ENCODE measurements at regions not wholly inside any gene's neighbourhood (a gene's known extent, or its start where the extent isn't known, plus 50 kb on each side); places are given as distances from the start of the nearest gene placed in this dataset.
"Not testable (repeated sequence)": the region's sequence is repeated elsewhere in the genome, so short reads cannot be mapped to it uniquely, and the experiment has no call there.

GRCh38 chr2:118580651-118581050 is 266.8 kb downstream of the EN1 start:
- DNase-seq = no peak
- Mint-ChIP-seq H3K27me3 (ENCODE audit: low read depth) (peaks cover 8% of the 10 kb centered on the region), H3K4me3 (no peak overlapping the region), H3K9me3 (no peaks in the 10 kb centered on the region), H3K36me3 (ENCODE audit: insufficient read depth) (no peaks in the 10 kb centered on the region), H3K4me1 (ENCODE audit: low read depth) (no peaks in the 10 kb centered on the region)
- no peak for ATAC-seq

GRCh38 chr2:118580107-118580506 is 267.3 kb downstream of the EN1 start:
- ATAC-seq (no peak), DNase-seq (no peak)
- Mint-ChIP-seq H3K36me3 (ENCODE audit: insufficient read depth) (no peaks in the 10 kb centered on the region), H3K4me3 (no peak overlapping the region), H3K27me3 (ENCODE audit: low read depth) (peaks cover 8% of the 10 kb centered on the region), H3K4me1 (ENCODE audit: low read depth) (no peaks in the 10 kb centered on the region), H3K9me3 (no peaks in the 10 kb centered on the region)

- Mint-ChIP-seq H3K4me1 (ENCODE audit: low read depth) (no peaks in the 10 kb centered on the region), H3K36me3 (ENCODE audit: insufficient read depth) (no peaks in the 10 kb centered on the region), H3K9me3 (no peaks in the 10 kb centered on the region), H3K4me3 (no peak overlapping the region), H3K27me3 (ENCODE audit: low read depth) (peaks cover 4% of the 10 kb centered on the region)
- ATAC-seq (no peak), DNase-seq (no peak)
These were observed 270.2 kb downstream of the EN1 start for GRCh38 chr2:118577202-118577601.

- Mint-ChIP-seq H3K27me3 (ENCODE audit: low read depth) (peaks cover 4% of the 10 kb centered on the region), H3K9me3 (no peaks in the 10 kb centered on the region), H3K36me3 (ENCODE audit: insufficient read depth) (no peaks in the 10 kb centered on the region), H3K4me1 (ENCODE audit: low read depth) (no peaks in the 10 kb centered on the region), H3K4me3 (no peak overlapping the region)
- ATAC-seq (peak in 1 of 2 donors; percentile 23), DNase-seq (no peak)
These were observed 271.2 kb downstream of the EN1 start for GRCh38 chr2:118576109-118576855.

GRCh38 chr2:118572380-118572779 is 275.1 kb downstream of the EN1 start:
- not testable (repeated sequence) for DNase-seq; H3K27me3 Mint-ChIP-seq (ENCODE audit: low read depth); H3K4me1 Mint-ChIP-seq (ENCODE audit: low read depth); H3K9me3 Mint-ChIP-seq; H3K4me3 Mint-ChIP-seq; ATAC-seq; H3K36me3 Mint-ChIP-seq (ENCODE audit: insufficient read depth)

GRCh38 chr2:118569876-118570535 is 277.4 kb downstream of the EN1 start:
- DNase-seq = no peak
- no peaks in the 10 kb centered on the region for H3K4me1 Mint-ChIP-seq (ENCODE audit: low read depth)
- no peak for ATAC-seq
- no peaks in the 10 kb centered on the region for H3K9me3 Mint-ChIP-seq
- peaks cover 2% of the 10 kb centered on the region for H3K27me3 Mint-ChIP-seq (ENCODE audit: low read depth)
- no peak overlapping the region for H3K4me3 Mint-ChIP-seq
- no peaks in the 10 kb centered on the region for H3K36me3 Mint-ChIP-seq (ENCODE audit: insufficient read depth)

- ATAC-seq (no peak), DNase-seq (no peak)
- Mint-ChIP-seq H3K4me1 (ENCODE audit: low read depth) (no peaks in the 10 kb centered on the region), H3K27me3 (ENCODE audit: low read depth) (no peaks in the 10 kb centered on the region), H3K4me3 (no peak overlapping the region), H3K9me3 (no peaks in the 10 kb centered on the region), H3K36me3 (ENCODE audit: insufficient read depth) (no peaks in the 10 kb centered on the region)
These were observed 278.7 kb downstream of the EN1 start for GRCh38 chr2:118568700-118569099.

- Mint-ChIP-seq H3K36me3 (ENCODE audit: insufficient read depth) (no peaks in the 10 kb centered on the region), H3K27me3 (ENCODE audit: low read depth) (peaks cover 1% of the 10 kb centered on the region), H3K4me3 (no peak overlapping the region), H3K4me1 (ENCODE audit: low read depth) (no peaks in the 10 kb centered on the region), H3K9me3 (no peaks in the 10 kb centered on the region)
- ATAC-seq (no peak), DNase-seq (no peak)
These were observed 281.5 kb downstream of the EN1 start for GRCh38 chr2:118565786-118566540.

- DNase-seq = no peak
- Mint-ChIP-seq H3K4me1 (ENCODE audit: low read depth) (no peaks in the 10 kb centered on the region), H3K36me3 (ENCODE audit: insufficient read depth) (no peaks in the 10 kb centered on the region), H3K9me3 (no peaks in the 10 kb centered on the region), H3K27me3 (ENCODE audit: low read depth) (peaks cover 1% of the 10 kb centered on the region), H3K4me3 (no peak overlapping the region)
- ATAC-seq = no peak
These were observed 282.1 kb downstream of the EN1 start for GRCh38 chr2:118565301-118565700.

GRCh38 chr2:118562144-118562543 is 285.3 kb downstream of the EN1 start:
- DNase-seq = no peak
- ATAC-seq = no peak
- no peaks in the 10 kb centered on the region for H3K9me3 Mint-ChIP-seq

GRCh38 chr2:118558846-118559245 is 288.6 kb downstream of the EN1 start:
- no peak for DNase-seq

More at GRCh38 chr2:118562144-118562543, 285.3 kb downstream of the EN1 start:
- H3K36me3 Mint-ChIP-seq (ENCODE audit: insufficient read depth) = no peaks in the 10 kb centered on the region
- H3K4me3 Mint-ChIP-seq = no peak overlapping the region
- no peaks in the 10 kb centered on the region for H3K4me1 Mint-ChIP-seq (ENCODE audit: low read depth)
- peaks cover 1% of the 10 kb centered on the region for H3K27me3 Mint-ChIP-seq (ENCODE audit: low read depth)

GRCh38 chr2:118557791-118558190 is 289.7 kb downstream of the EN1 start:
- ATAC-seq (no peak), DNase-seq (no peak)
- H3K36me3 Mint-ChIP-seq (ENCODE audit: insufficient read depth) = no peaks in the 10 kb centered on the region
- H3K9me3 Mint-ChIP-seq = no peaks in the 10 kb centered on the region
- peaks cover 1% of the 10 kb centered on the region for H3K27me3 Mint-ChIP-seq (ENCODE audit: low read depth)
- no peak overlapping the region for H3K4me3 Mint-ChIP-seq
- no peaks in the 10 kb centered on the region for H3K4me1 Mint-ChIP-seq (ENCODE audit: low read depth)

More at GRCh38 chr2:118558846-118559245, 288.6 kb downstream of the EN1 start:
- Mint-ChIP-seq H3K4me1 (ENCODE audit: low read depth) (no peaks in the 10 kb centered on the region), H3K4me3 (no peak overlapping the region), H3K27me3 (ENCODE audit: low read depth) (peaks cover 1% of the 10 kb centered on the region), H3K9me3 (no peaks in the 10 kb centered on the region), H3K36me3 (ENCODE audit: insufficient read depth) (no peaks in the 10 kb centered on the region)
- no peak for ATAC-seq

GRCh38 chr2:118557016-118557415 is 290.4 kb downstream of the EN1 start:
- H3K9me3 Mint-ChIP-seq = no peaks in the 10 kb centered on the region

GRCh38 chr2:118554616-118555015 is 292.8 kb downstream of the EN1 start:
- no peak for ATAC-seq
- no peak for DNase-seq
- no peaks in the 10 kb centered on the region for H3K27me3 Mint-ChIP-seq (ENCODE audit: low read depth)
- H3K4me3 Mint-ChIP-seq = no peak overlapping the region
- H3K9me3 Mint-ChIP-seq = no peaks in the 10 kb centered on the region
- H3K36me3 Mint-ChIP-seq (ENCODE audit: insufficient read depth) = no peaks in the 10 kb centered on the region
- H3K4me1 Mint-ChIP-seq (ENCODE audit: low read depth) = no peaks in the 10 kb centered on the region

More at GRCh38 chr2:118557016-118557415, 290.4 kb downstream of the EN1 start:
- Mint-ChIP-seq H3K27me3 (ENCODE audit: low read depth) (peaks cover 1% of the 10 kb centered on the region), H3K36me3 (ENCODE audit: insufficient read depth) (no peaks in the 10 kb centered on the region), H3K4me1 (ENCODE audit: low read depth) (no peaks in the 10 kb centered on the region), H3K4me3 (no peak overlapping the region)
- no peak for ATAC-seq
- DNase-seq = no peak

Data from activated T-cell treated with anti-CD3 and anti-CD28 coated beads, Interleukin-2, amount 50 U/mL, for 4 hours (primary cell).